OCI-LY3 (cell line): ENCODE measurements at regions not wholly inside any gene's neighbourhood (a gene's known extent, or its start where the extent isn't known, plus 50 kb on each side); places are given as distances from the start of the nearest gene placed in this dataset.

Experiments used
- EZH2phosphoT487 ChIP-seq: fragments of 200-600 bp; shearing (Covaris generic); IDR thresholded peaks from 2 replicates; pipeline ENCODE4 v1.6.1; 2018; ENCODE audit warnings: antibody characterized with exemption, mixed run types, low read depth
- TF ChIP-seq, protein P1 (sequence below): fragments of 200-600, 300-600 bp; sonication (generic); IDR thresholded peaks from 2 replicates; pipeline ENCODE4 v1.5.1; 2014; ENCODE audit warnings: antibody characterized with exemption, low read length, low read depth

DNA sequence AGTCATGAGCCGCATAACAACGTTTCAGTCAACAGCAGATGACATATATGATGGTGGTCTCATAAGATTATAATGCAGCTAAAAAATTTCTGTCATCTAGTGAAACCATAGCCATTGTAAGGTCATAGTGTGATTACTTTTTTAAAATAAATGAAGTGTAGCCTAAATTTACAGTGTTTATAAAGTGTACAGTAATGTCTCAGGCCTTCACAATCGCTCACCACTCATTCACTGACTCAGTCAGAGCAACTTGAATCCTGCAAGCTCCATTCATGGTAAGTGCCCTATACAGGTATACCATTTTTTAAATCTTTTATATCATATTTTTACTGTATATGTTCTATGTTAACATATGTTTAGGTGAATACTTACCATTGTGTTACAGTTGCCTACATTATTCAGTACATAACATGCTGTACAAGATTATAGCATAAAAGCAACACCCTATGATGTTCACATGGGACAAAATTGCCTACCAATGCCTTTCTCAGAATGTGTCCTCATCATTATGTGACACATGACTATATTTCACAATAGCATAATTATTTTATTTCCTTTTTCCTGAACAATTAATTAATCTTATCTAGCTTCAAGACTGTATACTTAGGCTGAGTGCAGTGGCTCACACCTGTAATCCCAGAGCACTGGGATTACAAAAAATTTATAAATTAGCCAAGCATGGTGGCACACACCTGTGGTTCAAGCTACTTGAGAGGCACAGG is 1115.9 kb upstream of the ZEB2 start:
- TF ChIP-seq, protein P1, sequence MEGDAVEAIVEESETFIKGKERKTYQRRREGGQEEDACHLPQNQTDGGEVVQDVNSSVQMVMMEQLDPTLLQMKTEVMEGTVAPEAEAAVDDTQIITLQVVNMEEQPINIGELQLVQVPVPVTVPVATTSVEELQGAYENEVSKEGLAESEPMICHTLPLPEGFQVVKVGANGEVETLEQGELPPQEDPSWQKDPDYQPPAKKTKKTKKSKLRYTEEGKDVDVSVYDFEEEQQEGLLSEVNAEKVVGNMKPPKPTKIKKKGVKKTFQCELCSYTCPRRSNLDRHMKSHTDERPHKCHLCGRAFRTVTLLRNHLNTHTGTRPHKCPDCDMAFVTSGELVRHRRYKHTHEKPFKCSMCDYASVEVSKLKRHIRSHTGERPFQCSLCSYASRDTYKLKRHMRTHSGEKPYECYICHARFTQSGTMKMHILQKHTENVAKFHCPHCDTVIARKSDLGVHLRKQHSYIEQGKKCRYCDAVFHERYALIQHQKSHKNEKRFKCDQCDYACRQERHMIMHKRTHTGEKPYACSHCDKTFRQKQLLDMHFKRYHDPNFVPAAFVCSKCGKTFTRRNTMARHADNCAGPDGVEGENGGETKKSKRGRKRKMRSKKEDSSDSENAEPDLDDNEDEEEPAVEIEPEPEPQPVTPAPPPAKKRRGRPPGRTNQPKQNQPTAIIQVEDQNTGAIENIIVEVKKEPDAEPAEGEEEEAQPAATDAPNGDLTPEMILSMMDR, result no peak
- TF ChIP-seq EZH2phosphoT487, result no peak
